ENCODE measurements at regions not wholly inside any gene's neighbourhood (a gene's known extent, or its start where the extent isn't known, plus 50 kb on each side); places are given as distances from the start of the nearest gene placed in this dataset.
"Not testable (repeated sequence)": the region's sequence is repeated elsewhere in the genome, so short reads cannot be mapped to it uniquely, and the experiment has no call there.

DNA sequence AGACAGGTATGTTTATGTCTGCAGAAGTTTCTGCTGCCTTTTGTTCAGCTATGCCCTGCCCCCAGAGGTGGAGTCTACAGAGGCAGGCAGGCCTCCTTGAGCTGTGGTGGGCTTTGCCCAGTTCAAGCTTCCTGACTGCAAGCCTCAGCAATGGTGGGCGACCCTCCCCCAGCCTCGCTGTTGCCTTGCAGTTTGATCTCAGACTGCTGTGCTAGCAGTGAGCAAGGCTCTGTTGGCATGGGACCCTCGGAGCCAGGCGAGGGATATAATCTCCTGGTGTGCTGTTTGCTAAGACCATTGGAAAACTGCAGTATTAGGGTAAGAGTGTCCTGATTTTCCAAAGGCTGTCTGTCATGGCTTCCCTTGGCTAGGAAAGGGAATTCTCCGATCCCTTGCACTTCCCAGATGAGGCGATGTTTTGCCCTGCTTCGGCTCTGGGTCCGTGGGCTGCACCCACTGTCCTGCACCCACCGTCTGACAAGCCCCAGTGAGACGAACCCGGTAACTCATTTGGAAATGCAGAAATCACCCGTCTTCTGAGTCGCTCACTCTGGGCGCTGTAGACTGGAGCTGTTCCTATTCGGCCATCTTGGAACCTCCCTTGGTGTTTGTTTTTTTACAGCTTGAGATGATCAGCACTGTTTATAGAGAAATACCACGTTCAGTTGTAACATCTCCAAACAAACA, 2705.5 kb upstream of the PCDH20 start:
- DNase-seq = not testable (repeated sequence)

DNA sequence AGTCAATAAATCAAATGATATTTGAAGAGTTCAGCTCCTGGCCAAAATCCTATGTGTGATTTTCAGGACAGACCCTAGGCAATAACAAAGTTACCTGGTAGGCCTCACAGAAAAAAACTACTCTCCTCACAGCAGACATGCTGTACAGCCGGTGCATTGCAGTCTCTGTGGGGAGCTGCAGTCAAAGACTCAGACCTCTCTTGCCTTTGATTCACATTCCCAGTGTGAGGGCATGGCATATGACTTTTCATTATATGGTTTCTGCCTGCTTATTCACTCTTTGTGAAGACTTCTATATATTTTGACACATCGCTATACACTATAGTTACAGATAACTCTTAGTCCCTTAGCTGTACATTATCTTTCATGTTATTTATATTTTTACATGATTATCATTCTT, 2684.3 kb upstream of the PCDH20 start:
- DNase-seq = no peak

DNA sequence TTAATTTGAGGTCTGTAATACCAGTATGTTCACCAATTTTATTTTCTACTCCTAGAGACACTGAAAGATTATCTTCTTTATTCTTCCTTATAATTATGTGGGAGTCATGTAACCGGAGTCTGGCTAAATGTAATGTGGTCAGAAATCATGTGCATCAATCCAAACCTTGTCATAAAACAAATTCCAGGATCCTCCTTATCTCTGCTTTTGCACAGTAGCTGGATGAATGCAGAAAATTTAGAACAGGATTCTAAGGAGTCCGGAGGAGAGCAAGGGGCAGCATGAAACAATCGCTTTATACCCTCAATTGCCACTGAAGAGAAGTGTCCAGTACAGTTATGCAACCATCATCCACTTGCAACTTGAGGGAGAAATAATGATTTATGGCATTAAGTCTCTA, 2674.7 kb upstream of the PCDH20 start:
- no peak for DNase-seq

DNA sequence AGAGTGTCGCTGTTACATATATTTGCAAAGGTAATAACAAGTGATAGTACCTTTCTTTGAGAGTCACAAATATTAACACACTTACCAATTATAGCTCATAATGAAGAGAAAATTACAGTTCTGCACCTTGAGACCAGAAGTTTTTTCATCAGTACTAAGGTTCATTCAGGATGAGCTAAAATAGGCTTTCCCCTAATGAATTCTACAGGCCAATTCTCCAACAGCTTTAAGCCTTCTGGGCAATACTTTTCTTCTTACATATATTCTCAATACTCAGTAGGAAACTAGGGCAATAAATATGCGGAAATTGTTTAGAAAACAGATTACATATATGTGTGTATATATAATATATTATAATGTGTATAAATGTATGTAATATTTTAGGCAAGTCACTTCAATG, 2672.8 kb upstream of the PCDH20 start:
- DNase-seq = no peak

DNA sequence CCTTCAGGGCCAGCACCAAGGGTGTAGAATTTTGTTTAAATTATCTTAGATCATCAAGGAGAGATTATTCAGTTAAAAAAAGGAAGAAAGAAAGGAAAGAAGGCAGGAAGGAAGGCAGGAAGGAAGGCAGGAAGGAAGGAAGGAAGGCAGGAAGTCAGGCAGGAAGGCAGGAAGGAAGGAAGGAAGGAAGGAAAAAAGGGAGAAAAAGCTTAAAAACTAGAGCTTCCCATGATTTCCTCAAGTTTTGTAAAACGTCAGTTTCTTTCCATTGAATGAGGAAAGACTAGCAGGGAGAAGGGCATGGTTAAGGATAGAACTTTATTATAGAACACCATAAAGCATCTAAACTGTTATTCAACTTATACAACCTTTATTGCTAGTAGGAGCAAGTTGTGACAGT, 2672.0 kb upstream of the PCDH20 start:
- no peak for DNase-seq

DNA sequence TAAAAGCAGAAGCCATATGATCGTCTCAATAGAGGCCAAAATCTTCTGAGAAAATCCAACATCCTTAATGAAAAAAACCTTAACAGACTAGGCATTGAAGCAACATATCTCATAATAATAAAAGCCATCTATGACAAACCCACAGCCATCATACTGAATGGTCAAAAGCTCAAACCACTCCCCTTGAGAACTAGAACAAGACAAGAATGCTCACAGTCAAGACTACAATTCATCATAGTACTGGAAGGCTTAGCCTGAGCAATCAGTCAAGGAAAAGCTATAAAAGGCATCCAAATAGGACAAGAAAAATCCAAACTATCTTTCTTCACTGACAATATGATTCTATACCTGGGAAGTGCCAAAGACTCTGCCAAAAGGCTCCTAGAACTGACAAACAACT, 2668.2 kb upstream of the PCDH20 start:
- no peak for DNase-seq

DNA sequence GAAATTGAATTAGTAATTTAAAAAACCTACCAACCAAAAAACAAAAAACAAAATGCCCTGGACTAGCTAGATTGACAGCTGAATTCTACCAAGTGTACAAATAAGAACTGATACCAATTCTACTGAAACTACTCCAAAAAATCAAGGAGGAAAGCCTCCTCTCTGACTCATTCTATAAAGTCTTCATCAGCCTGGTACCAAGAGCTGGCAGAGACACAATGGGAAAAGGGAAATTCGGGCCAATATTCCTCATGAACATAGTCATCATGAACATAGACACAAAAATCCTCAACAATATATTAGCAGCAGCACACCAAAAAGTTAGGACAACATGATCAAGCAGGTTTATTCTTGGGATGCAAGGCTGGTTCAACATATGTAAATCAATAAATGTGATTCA, 2667.7 kb upstream of the PCDH20 start:
- DNase-seq = no peak

DNA sequence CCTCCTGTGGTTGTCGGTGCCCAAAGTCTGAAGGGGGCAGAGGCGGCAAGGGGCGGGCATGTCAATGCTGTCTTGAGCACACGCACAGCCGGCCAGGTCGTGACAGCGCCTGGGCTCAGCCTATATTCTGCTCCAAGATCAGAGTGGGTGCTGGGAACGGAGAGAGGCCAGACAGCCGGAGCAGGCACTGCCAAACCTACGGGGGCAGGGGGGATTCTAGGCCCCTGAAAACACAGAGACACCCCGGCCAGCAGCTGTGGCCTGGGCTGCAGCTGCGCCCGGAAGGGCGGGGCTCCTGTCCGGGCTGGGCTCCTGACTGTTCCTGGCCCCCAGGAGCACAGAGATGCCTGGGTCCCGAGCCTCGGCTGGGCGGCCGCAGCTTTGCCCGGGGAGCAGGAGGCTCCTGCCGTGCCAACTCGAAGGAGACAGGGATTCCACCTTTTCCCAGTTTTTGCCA, 2662.9 kb upstream of the PCDH20 start:
- no peak for DNase-seq

DNA sequence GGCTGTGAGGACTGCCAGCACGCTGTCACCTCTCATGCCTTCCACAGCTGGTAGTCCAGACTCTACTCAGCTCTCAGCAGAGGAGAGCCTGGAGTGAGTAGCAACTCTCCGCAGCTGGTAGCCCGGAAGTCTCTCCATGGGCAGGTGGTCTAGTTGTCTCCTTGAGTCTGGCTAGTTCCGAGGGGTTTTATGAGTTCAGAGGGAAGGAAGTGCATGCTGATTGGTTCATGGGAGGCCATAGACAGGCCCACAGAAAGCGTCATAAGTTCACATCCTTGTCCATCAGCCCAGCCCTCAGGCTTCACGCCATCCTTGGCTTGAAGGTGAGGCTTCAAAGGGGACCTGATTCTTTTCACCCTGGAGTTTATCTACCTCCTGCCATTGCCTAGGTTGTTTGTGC, 2662.4 kb upstream of the PCDH20 start:
- DNase-seq = no peak

DNA sequence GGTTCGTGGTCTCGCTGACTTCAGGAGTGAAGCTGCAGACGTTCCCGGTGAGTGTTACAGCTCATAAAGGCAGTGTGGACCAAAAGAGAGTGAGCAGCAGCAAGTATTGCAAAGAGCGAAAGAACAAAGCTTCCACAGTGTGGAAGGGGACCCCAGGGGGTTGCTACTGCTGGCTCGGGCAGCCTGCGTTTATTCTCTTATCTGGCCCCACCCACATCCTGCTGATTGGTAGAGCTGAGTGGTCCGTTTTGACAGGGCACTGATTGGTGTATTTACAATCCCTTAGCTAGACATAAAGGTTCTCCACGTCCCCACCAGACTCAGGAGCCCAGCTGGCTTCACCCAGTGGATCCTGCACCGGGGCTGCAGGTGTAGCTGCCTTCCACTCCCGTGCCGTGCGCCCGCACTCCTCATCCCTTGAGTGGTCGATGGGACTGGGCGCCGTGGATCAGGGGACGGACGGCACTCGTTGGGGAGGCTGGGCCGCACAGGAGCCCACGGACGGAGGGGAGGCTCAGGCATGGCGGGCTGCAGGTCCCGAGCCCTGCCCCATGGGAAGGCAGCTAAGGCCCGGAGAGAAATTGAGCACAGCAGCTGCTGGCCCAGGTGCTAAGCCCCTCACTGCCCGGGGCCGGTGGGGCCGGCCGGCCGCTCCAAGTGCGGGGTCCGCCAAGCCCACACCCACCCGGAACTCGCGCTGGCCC, 2661.6 kb upstream of the PCDH20 start:
- DNase-seq = not testable (repeated sequence)

DNA sequence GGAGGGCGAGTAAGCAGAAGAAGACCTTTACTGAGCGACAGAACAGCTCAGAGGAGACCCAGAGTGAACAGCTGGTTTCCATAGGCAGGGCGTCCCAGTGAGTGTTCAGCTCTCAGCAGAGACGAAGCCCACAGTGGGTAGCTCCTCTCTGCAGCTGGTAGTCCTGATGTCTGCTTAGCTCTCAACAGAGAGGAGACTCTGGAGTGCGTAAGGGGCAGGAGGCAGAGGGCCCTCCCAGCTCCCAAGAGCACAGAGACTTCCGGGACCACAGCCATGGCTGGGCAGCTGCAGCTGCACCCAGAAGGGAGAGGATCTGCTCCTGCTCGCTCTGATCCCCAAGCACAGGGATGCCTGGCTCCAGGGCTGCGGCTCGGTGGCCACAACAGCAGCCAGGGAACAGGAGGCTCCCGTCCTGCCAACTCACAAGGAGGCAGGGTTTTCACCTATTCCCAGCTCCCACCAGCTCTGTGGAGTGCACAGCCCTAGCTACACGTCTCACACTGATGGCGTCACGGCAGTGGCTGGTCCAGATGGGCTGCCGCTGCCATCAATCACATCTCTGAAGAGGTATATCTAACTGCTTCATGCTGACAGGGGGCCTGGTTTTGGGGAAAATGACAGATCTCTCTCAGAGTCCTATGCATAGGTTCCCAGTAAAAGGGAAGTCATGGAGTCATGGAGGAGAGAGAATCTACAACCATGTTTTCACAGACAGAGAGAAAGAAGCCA, 2660.1 kb upstream of the PCDH20 start:
- DNase-seq = no peak

DNA sequence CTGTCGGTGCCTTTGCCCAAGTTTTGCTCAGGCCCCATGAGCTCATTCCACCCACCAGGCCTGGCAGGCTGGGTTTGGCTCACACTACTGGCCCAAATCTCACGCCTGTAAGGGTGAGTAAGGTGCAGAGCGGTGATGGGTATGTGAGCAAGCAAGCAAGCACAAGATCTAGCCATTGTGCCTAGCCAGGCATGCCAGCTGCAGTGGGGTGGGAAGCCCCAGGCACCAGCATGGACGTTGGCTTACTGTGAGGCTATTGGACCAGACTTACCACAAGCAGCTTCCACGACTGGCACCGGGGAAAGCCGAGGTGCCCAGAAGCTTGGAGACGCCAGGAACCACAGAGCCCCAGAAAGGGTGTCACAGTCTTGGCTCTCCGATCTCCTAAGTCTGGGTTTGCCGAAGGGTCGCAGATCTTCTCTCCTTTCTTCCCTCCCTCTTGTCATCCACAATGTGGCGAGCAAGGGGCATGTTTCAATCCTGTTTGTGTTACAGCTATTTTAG, 2659.4 kb upstream of the PCDH20 start:
- DNase-seq = no peak

DNA sequence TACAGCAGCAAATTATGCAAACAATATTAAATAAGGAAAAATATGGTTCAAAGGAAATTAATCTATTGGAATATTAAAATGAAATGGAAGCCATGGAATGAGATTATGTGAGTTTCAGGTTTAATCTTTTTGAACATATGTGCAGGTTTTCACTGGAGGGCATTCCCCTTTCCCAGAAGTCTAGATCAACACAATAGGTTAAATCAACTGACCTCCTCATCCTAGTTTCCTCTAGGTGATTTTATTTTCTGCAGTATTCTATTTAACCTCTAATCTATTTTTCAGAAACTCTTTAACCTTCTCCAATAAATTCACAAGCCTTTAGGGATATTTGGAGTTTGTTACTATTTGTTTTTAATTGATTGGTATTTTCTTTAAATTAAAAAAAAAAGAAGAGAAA, 2657.6 kb upstream of the PCDH20 start:
- no peak for DNase-seq

DNA sequence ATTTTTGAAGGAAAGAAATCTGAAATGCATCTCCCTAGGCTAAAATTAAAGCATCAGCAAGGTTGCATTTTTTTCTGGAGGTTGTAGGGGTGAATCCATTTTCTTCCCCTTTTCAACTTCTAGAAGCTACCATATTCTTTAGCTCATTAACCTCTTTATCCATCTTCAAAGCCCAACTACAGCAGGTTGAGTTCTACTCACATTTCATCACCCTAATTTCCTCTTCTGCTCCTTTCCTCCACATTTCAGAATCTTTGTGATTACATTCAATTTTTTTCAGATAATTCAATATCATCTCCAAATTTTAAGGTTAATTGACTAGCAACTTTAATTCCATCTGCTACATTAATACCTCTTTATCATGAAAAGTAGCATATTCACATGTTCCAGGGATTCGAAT, 2655.7 kb upstream of the PCDH20 start:
- DNase-seq = no peak

DNA sequence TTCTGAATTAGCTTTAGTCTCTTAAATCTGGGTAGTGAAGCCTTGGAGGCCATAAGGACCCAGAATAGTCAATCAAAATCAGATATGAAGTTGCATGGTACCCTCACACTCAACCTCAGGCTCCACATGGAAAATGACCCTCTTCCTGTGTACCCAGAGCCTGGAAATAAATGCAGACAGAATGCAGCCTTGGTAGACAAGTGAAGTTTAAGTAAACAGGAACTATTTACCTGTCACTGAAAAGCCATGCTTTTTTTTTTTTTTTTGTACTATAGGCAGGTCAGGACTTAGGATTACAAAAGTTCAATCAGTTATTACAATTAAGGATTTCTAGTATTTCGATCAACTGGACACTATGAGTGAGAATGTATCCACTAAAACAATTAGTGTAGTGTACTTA, 2654.2 kb upstream of the PCDH20 start:
- DNase-seq = no peak

DNA sequence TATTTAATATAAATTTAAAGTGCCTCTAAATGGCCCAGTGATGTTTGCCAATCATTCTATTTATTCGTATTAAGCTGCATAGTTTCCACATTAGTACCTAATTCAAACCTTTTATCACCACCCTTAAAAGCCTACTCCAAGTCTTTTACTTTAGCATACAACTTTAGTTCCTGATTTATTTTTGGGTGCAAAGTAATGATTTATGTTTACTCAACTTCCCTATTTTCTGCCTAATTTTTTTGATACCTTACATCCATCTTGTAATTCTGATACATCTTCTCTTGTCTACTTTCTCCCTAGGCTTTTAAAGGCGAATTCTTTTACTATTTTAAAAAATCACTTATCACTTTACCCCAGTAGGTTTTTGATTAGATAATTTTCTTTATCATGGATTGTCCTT, 2651.1 kb upstream of the PCDH20 start:
- DNase-seq = no peak

DNA sequence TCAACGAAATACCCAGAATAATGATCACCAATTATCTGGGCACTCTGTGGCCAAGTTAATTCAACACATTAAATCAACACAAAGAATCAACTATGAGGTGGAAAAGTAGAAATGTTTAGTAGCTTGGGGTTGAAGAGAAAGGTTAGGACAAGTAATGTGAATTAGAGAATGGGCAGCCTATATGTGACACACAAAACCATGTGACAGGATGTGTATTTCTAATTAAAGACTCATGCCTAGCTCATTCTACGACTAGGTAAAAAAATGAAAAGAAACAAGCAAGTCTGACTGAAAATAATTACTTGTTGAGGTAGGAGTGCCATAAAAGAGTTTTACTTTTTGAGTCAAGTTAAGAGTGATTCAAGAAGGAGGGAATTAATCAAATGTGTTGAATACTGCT, 2646.0 kb upstream of the PCDH20 start:
- DNase-seq = no peak

DNA sequence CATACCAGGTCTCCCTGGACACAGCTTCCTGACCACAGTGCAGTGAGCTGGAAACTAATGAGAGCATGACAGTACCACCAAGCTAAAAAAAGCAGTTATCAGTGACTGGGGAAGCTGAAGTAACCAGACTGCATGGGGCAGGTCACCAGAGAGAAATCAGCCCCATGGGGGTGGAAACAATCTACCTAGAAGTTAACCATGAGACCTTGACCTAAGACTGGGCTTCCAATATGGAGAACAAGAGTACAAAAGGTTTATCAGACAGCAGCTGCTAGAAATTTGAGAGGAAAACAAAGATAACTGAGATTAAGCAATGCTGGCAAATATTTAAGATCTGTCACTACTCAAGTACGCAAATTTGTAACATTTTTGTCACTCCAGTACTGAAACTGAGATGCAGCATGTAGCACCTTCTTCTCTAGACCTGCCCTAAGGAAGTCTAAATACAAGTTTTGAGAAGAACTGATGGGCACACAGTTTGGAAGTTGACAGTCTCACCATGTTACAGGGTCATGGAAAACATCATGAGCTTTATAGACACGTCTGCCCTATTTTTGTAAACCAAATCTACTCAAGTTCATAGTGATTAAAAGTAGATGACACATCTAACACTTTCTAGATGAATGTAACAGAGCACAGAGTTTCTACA, 2641.8 kb upstream of the PCDH20 start:
- no peak for DNase-seq

DNA sequence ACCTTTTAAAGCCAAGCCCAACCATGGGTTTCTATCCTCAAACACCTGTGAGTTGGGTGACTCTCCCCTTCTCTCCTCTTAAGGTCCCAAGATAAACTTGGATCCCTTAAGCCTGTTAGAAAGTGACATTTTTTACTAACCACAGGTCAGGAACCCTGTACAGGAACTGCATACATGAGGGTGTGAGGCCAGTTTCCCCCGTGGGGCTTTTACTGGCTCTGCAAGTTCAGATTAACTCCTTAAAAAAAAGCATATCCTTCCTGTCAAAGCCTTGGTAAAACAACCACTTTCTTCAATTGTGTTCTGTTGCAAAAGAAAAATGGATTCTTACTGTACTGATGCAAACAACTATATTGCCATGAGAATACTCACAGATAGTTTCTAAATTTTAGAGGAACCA, 2638.7 kb upstream of the PCDH20 start:
- no peak for DNase-seq

DNA sequence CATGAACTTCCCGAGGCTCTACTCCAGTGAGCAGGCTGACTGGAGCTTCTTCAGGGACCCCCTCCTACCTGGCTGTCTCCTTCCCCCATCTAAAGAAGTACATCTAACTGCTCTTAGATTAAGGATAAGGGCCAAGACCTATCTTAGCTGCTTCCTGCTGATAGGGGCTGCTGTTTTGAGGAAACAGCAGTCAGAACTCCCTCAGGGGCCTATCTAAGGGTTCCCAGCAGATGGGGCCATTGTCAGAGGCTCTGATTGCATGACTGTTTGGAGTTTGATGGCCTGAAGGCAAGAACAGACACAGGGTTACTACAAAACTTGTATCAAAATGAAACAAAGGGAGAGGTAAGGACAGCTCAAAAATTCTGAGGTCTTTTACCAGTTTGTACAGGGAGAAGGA, 2636.9 kb upstream of the PCDH20 start:
- DNase-seq = no peak

DNA sequence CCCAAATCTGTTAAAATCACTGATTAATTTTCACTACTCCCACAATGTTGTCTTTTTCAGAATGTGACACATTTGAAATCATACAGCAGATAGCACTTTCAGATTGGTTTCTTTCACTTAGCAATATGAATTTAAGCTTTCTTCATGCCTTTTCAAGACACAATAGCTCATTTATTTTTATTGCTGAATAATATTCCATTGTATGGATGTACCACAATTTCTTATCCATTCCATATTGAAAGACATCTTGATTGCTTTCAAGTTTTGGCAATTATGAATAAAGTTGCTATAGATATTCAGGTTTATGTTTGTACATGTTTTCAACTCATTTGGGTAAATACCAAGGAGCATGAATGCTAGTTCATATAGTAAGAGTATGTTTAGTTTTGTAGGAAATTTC, 2635.6 kb upstream of the PCDH20 start:
- no peak for DNase-seq

DNA sequence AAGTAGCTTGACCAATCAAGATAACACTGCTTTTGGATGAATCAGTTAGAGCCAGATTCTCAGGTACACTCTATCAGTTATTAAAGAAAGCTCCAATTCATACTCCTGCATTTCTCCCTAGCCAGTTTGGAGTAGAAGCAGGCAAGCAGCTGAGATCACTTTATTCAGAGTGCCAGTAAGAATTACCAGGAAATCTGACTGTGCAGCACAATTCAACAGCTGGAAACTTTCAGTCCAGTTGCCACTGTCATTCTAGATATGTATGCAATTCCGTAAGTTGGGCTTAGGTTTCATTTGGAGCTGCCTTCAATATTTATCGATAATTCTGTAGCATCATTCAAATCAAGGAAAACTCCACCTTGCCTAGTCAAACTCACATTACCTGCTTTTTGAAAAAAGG, 2625.6 kb upstream of the PCDH20 start:
- DNase-seq = no peak

DNA sequence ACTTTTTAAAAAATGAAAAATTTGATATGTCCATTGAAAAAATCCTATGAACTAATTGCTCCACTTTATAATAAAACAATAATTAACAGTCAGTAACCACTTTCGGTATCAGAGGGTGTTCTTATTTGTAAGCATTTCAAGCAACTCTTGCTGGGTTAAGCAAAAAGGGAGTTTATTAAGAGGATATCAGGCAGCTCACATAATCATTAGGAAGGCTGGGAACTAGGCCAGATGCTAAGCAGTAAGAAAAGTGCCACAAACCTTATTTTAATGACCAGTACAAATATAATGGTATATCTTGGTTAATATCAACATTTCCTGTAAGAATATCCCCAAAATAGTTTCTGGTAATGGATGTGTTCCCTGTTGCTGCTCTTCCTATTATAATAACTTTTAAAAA, 2618.3 kb upstream of the PCDH20 start:
- no peak for DNase-seq
